Testis (tissue), 2 donors: ENCODE measurements at regions not wholly inside any gene's neighbourhood (a gene's known extent, or its start where the extent isn't known, plus 50 kb on each side); places are given as distances from the start of the nearest gene placed in this dataset.

Experiments used
- POLR2A ChIP-seq: fragments of 450-650 bp; IDR thresholded peaks from one replicate; pipeline ENCODE4 v1.6.1; 2017; ENCODE audit warnings: antibody characterized with exemption, mild to moderate bottlenecking, moderate library complexity
- TF ChIP-seq, protein P1 (sequence below), 3 experiments: fragments of 450-650 bp in 2 of 3; fragments of 200-600 bp in 1 of 3; sonication (generic) in 1 of 3; IDR thresholded peaks; one replicate each; pipeline ENCODE4 v1.5.1; 2016 to 2019; ENCODE audit warnings: antibody characterized with exemption in 3 of 3, mild to moderate bottlenecking in 2 of 3, moderate library complexity in 1 of 3

DNA sequence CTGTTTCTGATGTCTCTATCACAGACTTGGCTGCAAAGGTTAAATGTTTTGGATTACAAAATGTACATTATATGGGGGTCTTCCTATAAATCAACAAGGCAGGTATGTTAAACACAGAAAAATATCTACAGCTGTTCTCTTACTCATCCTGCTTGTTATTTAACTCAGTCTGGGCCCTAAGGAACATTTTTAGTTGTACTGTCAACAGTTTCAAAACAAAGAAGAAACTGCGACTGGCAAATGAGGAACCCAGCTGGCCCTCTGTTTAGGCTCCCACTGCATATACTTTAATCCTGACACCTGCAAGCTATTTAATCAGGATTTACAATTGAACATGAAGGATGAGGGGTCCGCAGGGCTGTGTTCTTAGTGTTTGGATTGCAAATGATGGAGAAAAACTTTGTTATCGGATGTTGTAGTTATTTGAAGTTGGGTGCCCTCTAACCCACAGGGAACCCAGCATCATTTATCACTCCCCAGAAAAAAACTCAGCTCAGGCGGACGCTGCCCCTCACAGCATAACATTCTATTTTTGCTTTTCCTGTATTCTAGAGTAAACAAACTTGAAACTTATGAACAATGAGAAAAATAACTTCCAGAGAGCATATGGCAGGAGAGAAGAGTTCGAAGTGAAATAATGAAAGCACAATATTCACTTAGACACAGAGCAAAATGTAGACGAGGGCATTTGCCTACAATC, 91.2 kb downstream of the POLR2M start:
- TF ChIP-seq, protein P1, sequence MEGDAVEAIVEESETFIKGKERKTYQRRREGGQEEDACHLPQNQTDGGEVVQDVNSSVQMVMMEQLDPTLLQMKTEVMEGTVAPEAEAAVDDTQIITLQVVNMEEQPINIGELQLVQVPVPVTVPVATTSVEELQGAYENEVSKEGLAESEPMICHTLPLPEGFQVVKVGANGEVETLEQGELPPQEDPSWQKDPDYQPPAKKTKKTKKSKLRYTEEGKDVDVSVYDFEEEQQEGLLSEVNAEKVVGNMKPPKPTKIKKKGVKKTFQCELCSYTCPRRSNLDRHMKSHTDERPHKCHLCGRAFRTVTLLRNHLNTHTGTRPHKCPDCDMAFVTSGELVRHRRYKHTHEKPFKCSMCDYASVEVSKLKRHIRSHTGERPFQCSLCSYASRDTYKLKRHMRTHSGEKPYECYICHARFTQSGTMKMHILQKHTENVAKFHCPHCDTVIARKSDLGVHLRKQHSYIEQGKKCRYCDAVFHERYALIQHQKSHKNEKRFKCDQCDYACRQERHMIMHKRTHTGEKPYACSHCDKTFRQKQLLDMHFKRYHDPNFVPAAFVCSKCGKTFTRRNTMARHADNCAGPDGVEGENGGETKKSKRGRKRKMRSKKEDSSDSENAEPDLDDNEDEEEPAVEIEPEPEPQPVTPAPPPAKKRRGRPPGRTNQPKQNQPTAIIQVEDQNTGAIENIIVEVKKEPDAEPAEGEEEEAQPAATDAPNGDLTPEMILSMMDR (IDR thresholded peaks at IDR 0.05) = no peak
- TF ChIP-seq POLR2A = no peak
